Panc1 (cell line): ENCODE measurements at regions not wholly inside any gene's neighbourhood (a gene's known extent, or its start where the extent isn't known, plus 50 kb on each side); places are given as distances from the start of the nearest gene placed in this dataset.

Source experiments
- ATAC-seq: fragments of 200-7000 bp; cut with Tn5 transposase; 2 replicates; pipeline ENCODE4 v1.9.1; 2020; ENCODE audit warnings: mild to moderate bottlenecking, moderate library complexity
- BruUV-seq: library from RNA; stranded (reverse); fragments of 400-500 nt; replicated peaks from 2 replicates; lab custom pipeline; 2021; lab: Mats Ljungman, UMichigan
- CTCF ChIA-PET: fragments of 300-600 bp; sonication (Branson Sonifier 250); formaldehyde crosslinking; loops from one replicate; lab custom pipeline; 2022; ENCODE audit warnings: antibody characterized with exemption; lab: Charles Lee
- POLR2A ChIA-PET: fragments of 300-600 bp; sonication (Branson Sonifier 250); formaldehyde crosslinking; loops from one replicate; lab custom pipeline; 2022; ENCODE audit warnings: antibody characterized with exemption; lab: Charles Lee
- DNase-seq: peaks from one replicate; pipeline ENCODE4 v3.0.0-alpha.2; 2010; ENCODE audit warnings: low read depth, low spot score
- H3K27ac ChIP-seq: 2 replicates; pipeline ENCODE4 v1.5.1; 2011; ENCODE audit warnings: mild to moderate bottlenecking, low read length, inconsistent platforms
- H3K27me3 ChIP-seq: fragments of 200-500 bp; sonication (Bioruptor generic); 2 replicates; pipeline ENCODE4 v1.6.0; 2014; ENCODE audit warnings: low read length, inconsistent platforms; ENCODE audit not compliant: control insufficient read depth, insufficient read depth
- H3K36me3 ChIP-seq: fragments of 200-500 bp; sonication (Bioruptor generic); 2 replicates; pipeline ENCODE4 v1.5.1; 2014; ENCODE audit warnings: inconsistent platforms, mild to moderate bottlenecking, low read length, moderate library complexity; ENCODE audit not compliant: control insufficient read depth, insufficient read depth
- H3K4me1 ChIP-seq: 2 replicates; pipeline ENCODE4 v1.5.1; 2011; ENCODE audit warnings: inconsistent platforms, mild to moderate bottlenecking, low read length, moderate library complexity; ENCODE audit not compliant: control insufficient read depth, insufficient read depth
- H3K4me3 ChIP-seq, 2 experiments: 2 replicates each; pipeline ENCODE4 v1.5.1; 2011 to 2012; ENCODE audit warnings: low read depth in 2 of 2, low read length in 2 of 2, mild to moderate bottlenecking in 2 of 2, inconsistent platforms in 1 of 2, moderate library complexity in 1 of 2
- H3K9me3 ChIP-seq: fragments of 200-500 bp; sonication (Bioruptor generic); 2 replicates; pipeline ENCODE4 v1.5.1; 2014; ENCODE audit warnings: low read depth, mild to moderate bottlenecking, inconsistent platforms, low read length, moderate library complexity; ENCODE audit not compliant: control insufficient read depth, insufficient read depth
- POLR2AphosphoS5 ChIP-seq: IDR thresholded peaks from 2 replicates; pipeline ENCODE4 v1.6.1; 2012; ENCODE audit warnings: mild to moderate bottlenecking, low read depth, low read length, moderate library complexity
- SIN3A ChIP-seq: IDR thresholded peaks from 2 replicates; pipeline ENCODE4 v1.6.1; 2012; ENCODE audit warnings: low read depth, mild to moderate bottlenecking, low read length, moderate library complexity, borderline replicate concordance; ENCODE audit not compliant: insufficient read depth
- TCF7L2 ChIP-seq: IDR thresholded peaks from 2 replicates; pipeline ENCODE4 v1.6.1; 2011; ENCODE audit warnings: mild to moderate bottlenecking, low read depth, low read length, inconsistent platforms
- in situ Hi-C: cut with HindIII; loops from 2 replicates; pipeline ENCODE4 v1.10.0; 2016; ENCODE audit warnings: low sequenced_read_pairs, low pct_unique_long_range_greater_than_20kb
- intact Hi-C: fragments of 100-400 bp; cut with micrococcal nuclease; formaldehyde crosslinking; loops from one replicate; pipeline ENCODE4 v1.10.0; 2022; ENCODE audit not compliant: unreplicated experiment
- TF ChIP-seq, protein P1 (sequence below): fragments of 450-650 bp; IDR thresholded peaks from 2 replicates; pipeline ENCODE4 v1.5.1; 2017; ENCODE audit warnings: mild to moderate bottlenecking
- TF ChIP-seq, protein P2 (sequence below), 2 experiments: IDR thresholded peaks; 2 replicates each; pipeline ENCODE4 v1.6.1; 2011 to 2012; ENCODE audit warnings: low read depth in 2 of 2, control low read depth in 1 of 2, low read length in 1 of 2, mild to moderate bottlenecking in 1 of 2, moderate library complexity in 1 of 2; ENCODE audit not compliant: insufficient read depth in 1 of 2

DNA sequence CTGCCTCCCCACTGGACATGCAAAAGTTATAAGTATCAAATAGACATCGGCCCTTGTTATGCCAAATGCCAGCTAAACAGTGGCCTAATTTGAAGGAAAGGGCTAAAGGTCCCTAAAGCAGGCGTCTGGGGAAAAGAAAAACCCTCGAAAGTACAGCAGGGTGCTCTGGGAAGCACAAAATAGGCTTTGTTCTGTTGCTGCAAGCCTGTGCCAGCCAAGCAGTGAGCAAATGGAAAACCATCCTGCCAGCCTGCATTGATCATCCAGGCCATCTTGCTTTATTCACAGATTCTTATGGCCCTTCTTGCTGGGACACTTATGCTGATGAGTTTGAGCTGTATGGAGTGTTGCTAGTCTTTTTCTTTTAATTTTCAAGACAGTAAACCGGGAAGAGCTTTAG lies 62.2 kb upstream of the PLEKHG1 start:
- Histone ChIP-seq H3K4me1 (no peaks in the 10 kb centered on the region), H3K4me3 (no peak overlapping the region), H3K36me3 (no peaks in the 10 kb centered on the region), H3K27ac (no peak overlapping the region), H3K27me3 (no peaks in the 10 kb centered on the region), H3K9me3 (no peaks in the 10 kb centered on the region)
- CTCF ChIA-PET = no interaction called here
- TF ChIP-seq, protein P1, sequence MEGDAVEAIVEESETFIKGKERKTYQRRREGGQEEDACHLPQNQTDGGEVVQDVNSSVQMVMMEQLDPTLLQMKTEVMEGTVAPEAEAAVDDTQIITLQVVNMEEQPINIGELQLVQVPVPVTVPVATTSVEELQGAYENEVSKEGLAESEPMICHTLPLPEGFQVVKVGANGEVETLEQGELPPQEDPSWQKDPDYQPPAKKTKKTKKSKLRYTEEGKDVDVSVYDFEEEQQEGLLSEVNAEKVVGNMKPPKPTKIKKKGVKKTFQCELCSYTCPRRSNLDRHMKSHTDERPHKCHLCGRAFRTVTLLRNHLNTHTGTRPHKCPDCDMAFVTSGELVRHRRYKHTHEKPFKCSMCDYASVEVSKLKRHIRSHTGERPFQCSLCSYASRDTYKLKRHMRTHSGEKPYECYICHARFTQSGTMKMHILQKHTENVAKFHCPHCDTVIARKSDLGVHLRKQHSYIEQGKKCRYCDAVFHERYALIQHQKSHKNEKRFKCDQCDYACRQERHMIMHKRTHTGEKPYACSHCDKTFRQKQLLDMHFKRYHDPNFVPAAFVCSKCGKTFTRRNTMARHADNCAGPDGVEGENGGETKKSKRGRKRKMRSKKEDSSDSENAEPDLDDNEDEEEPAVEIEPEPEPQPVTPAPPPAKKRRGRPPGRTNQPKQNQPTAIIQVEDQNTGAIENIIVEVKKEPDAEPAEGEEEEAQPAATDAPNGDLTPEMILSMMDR = no peak
- TF ChIP-seq SIN3A (no peak), TCF7L2 (no peak), POLR2AphosphoS5 (no peak)
- TF ChIP-seq, protein P2, sequence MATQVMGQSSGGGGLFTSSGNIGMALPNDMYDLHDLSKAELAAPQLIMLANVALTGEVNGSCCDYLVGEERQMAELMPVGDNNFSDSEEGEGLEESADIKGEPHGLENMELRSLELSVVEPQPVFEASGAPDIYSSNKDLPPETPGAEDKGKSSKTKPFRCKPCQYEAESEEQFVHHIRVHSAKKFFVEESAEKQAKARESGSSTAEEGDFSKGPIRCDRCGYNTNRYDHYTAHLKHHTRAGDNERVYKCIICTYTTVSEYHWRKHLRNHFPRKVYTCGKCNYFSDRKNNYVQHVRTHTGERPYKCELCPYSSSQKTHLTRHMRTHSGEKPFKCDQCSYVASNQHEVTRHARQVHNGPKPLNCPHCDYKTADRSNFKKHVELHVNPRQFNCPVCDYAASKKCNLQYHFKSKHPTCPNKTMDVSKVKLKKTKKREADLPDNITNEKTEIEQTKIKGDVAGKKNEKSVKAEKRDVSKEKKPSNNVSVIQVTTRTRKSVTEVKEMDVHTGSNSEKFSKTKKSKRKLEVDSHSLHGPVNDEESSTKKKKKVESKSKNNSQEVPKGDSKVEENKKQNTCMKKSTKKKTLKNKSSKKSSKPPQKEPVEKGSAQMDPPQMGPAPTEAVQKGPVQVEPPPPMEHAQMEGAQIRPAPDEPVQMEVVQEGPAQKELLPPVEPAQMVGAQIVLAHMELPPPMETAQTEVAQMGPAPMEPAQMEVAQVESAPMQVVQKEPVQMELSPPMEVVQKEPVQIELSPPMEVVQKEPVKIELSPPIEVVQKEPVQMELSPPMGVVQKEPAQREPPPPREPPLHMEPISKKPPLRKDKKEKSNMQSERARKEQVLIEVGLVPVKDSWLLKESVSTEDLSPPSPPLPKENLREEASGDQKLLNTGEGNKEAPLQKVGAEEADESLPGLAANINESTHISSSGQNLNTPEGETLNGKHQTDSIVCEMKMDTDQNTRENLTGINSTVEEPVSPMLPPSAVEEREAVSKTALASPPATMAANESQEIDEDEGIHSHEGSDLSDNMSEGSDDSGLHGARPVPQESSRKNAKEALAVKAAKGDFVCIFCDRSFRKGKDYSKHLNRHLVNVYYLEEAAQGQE (IDR thresholded peaks at IDR 0.05; ENCODE audit: insufficient read depth in 1 of 2, low read depth in 2 of 2, low read length in 1 of 2) = no peak
- ATAC-seq (no peak), DNase-seq (no peak)
- no TSS peak for BruUV-seq
- POLR2A ChIA-PET = interaction anchor here (0.6 kb wide), 1 partner anchor 46 kb away, joined by 6 read pairs; no protein-coding TSS in a partner anchor
- intact Hi-C loops (no loop called here), in situ Hi-C loops (no loop called here)

DNA sequence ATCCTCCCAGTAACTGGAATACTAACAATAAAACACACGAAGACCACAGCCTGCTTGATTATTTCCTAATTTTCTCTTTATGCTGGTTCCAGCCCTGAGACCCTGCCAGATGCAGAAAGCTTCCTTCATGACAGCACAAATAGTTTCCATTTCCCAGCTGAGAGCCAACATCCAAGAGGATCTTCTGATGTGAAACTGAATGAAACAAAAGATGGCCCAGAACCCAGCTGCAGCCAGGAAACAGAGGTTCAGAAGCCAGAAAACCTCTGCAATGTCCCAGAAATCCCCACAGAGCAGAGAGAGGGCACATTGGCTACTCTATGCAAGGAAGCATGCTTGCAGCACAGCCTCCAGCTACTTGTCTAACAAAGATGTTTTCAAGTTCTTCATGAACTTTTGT lies 61.8 kb upstream of the PLEKHG1 start:
- no peaks in the 10 kb centered on the region for H3K9me3 ChIP-seq
- no peaks in the 10 kb centered on the region for H3K4me1 ChIP-seq
- no peaks in the 10 kb centered on the region for H3K27me3 ChIP-seq
- H3K4me3 ChIP-seq = no peak overlapping the region
- intact Hi-C loops (no loop called here), in situ Hi-C loops (no loop called here)
- ATAC-seq (no peak), DNase-seq (no peak)
- ChIA-PET POLR2A (interaction anchor here (0.6 kb wide), 1 partner anchor 46 kb away, joined by 6 read pairs; no protein-coding TSS in a partner anchor), CTCF (no interaction called here)
- BruUV-seq = no TSS peak
- no peaks in the 10 kb centered on the region for H3K36me3 ChIP-seq
- TF ChIP-seq SIN3A = no peak
- TF ChIP-seq, protein P2 (IDR thresholded peaks at IDR 0.05; ENCODE audit: insufficient read depth in 1 of 2, low read depth in 2 of 2, low read length in 1 of 2) = no peak
- TF ChIP-seq POLR2AphosphoS5 = no peak
- no peak for TF ChIP-seq TCF7L2
- TF ChIP-seq, protein P1 = no peak
- H3K27ac ChIP-seq = no peak overlapping the region
